GM12878 (cell line): ENCODE measurements at regions not wholly inside any gene's neighbourhood (a gene's known extent, or its start where the extent isn't known, plus 50 kb on each side); places are given as distances from the start of the nearest gene placed in this dataset.

Experiments
- ATAC-seq: fragments of 200-7000 bp; cut with Tn5 transposase; 3 replicates; pipeline ENCODE4 v1.9.1; 2020; ENCODE audit warnings: mild to moderate bottlenecking, moderate library complexity
- BruUV-seq: library from RNA; stranded (reverse); fragments of 400-500 nt; replicated peaks from 2 replicates; lab custom pipeline; 2021; lab: Mats Ljungman, UMichigan
- CTCF ChIA-PET: fragments of 300-600 bp; sonication (Branson Sonifier 250); formaldehyde crosslinking; extraction: SDS; loops from one replicate; lab custom pipeline; 2021; ENCODE audit warnings: inconsistent platforms; lab: Yijun Ruan, JAX
- POLR2A ChIA-PET: fragments of 350-600 bp; formaldehyde crosslinking; extraction: SDS; loops from one replicate; lab custom pipeline; 2021; ENCODE audit warnings: inconsistent platforms; lab: Charles Lee
- RAD21 ChIA-PET: fragments of 300-600 bp; sonication (Branson Sonifier 250); formaldehyde crosslinking; loops from one replicate; lab custom pipeline; 2023; ENCODE audit warnings: antibody characterized with exemption; ENCODE audit not compliant: unreplicated experiment; lab: Charles Lee
- SMC1A ChIA-PET: fragments of 300-600 bp; sonication (Branson Sonifier 250); formaldehyde crosslinking; loops from one replicate; lab custom pipeline; 2023; ENCODE audit not compliant: unreplicated experiment, uncharacterized antibody; lab: Charles Lee
- DNase-seq: peaks from one replicate; pipeline ENCODE4 v3.0.0-alpha.2; 2011; ENCODE audit warnings: low read depth, low spot score
- FAIRE-seq: peaks from 3 replicates; lab custom pipeline; 2011; peaks lifted over from hg19 to GRCh38; lab: Jason Lieb, UNC
- H2AFZ ChIP-seq: 2 replicates; pipeline ENCODE4 v1.6.0; 2011; ENCODE audit warnings: low read depth, low read length, control low read depth; ENCODE audit not compliant: control insufficient read depth
- H3K27ac ChIP-seq: 2 replicates; pipeline ENCODE4 v1.5.1; 2011; ENCODE audit warnings: control low read depth; ENCODE audit not compliant: control insufficient read depth, insufficient read depth
- H3K27me3 ChIP-seq, 2 experiments: replicated peaks in 1 of 2; 2 replicates each; pipeline versions ENCODE4 v1.6.0 to v1.6.1; 2011; ENCODE audit warnings: low read length in 1 of 2; ENCODE audit not compliant: control insufficient read depth in 2 of 2, insufficient read depth in 2 of 2
- H3K36me3 ChIP-seq, 2 experiments: 2 replicates each; pipeline ENCODE4 v1.5.1; 2011; ENCODE audit warnings: low read length in 1 of 2; ENCODE audit not compliant: control insufficient read depth in 2 of 2, insufficient read depth in 2 of 2
- H3K4me1 ChIP-seq: 2 replicates; pipeline ENCODE4 v1.6.1; 2011; ENCODE audit warnings: mild to moderate bottlenecking, low read length, moderate library complexity, mixed read lengths; ENCODE audit not compliant: control insufficient read depth, insufficient read depth
- H3K4me2 ChIP-seq: 2 replicates; pipeline ENCODE4 v1.6.0; 2011; ENCODE audit warnings: control low read depth; ENCODE audit not compliant: control insufficient read depth, insufficient read depth
- H3K4me3 ChIP-seq: fragments of 200-600 bp; sonication (generic); 2 replicates; pipeline ENCODE4 v1.5.1; 2016
- H3K79me2 ChIP-seq: 2 replicates; pipeline ENCODE4 v1.6.0; 2011; ENCODE audit warnings: low read length; ENCODE audit not compliant: control insufficient read depth, insufficient read depth
- H3K9ac ChIP-seq: 2 replicates; pipeline ENCODE4 v1.8.0; 2011; ENCODE audit warnings: low read length, control low read depth, mixed read lengths; ENCODE audit not compliant: control insufficient read depth, insufficient read depth
- H3K9me3 ChIP-seq: replicated peaks from 3 replicates; pipeline ENCODE4 v1.5.1; 2011; ENCODE audit warnings: mild to moderate bottlenecking, low read length; ENCODE audit not compliant: control insufficient read depth, insufficient read depth
- H4K20me1 ChIP-seq: 2 replicates; pipeline ENCODE4 v1.6.0; 2011; ENCODE audit not compliant: control insufficient read depth, insufficient read depth
- BCLAF1 ChIP-seq: fragments of 450-650 bp; IDR thresholded peaks from 2 replicates; pipeline ENCODE4 v1.6.1; 2017; ENCODE audit warnings: antibody characterized with exemption, mild to moderate bottlenecking, moderate library complexity
- CREM ChIP-seq: IDR thresholded peaks from 2 replicates; pipeline ENCODE4 v1.6.1; 2014; ENCODE audit warnings: antibody characterized with exemption, low read depth
- DPF2 ChIP-seq: fragments of 450-650 bp; IDR thresholded peaks from 2 replicates; pipeline ENCODE4 v1.6.1; 2017; ENCODE audit warnings: mild to moderate bottlenecking
- LARP7 ChIP-seq: fragments of 450-650 bp; IDR thresholded peaks from 2 replicates; pipeline ENCODE4 v1.6.1; 2017; ENCODE audit warnings: mild to moderate bottlenecking
- NBN ChIP-seq: fragments of 450-650 bp; IDR thresholded peaks from 2 replicates; pipeline ENCODE4 v1.6.1; 2016
- NRF1 ChIP-seq: conservative IDR thresholded peaks from 2 replicates; pipeline ENCODE4 v1.6.1; 2011; ENCODE audit warnings: mild to moderate bottlenecking, low read depth, low read length, improper control_type of control experiment
- PKNOX1 ChIP-seq: fragments of 450-650 bp; IDR thresholded peaks from 2 replicates; pipeline ENCODE4 v1.6.1; 2016; ENCODE audit warnings: mild to moderate bottlenecking
- PRDM15 ChIP-seq: fragments of 450-650 bp; formaldehyde crosslinking; IDR thresholded peaks from 2 replicates; pipeline ENCODE4 v1.4.0; 2020; ENCODE audit warnings: mild to moderate bottlenecking, moderate library complexity
- SIX5 ChIP-seq: IDR thresholded peaks from 2 replicates; pipeline ENCODE4 v1.6.1; 2011; ENCODE audit warnings: mild to moderate bottlenecking, low read depth, low read length, moderate library complexity; ENCODE audit not compliant: severe bottlenecking
- SMAD1 ChIP-seq: fragments of 450-650 bp; IDR thresholded peaks from 2 replicates; pipeline ENCODE4 v1.6.1; 2018; ENCODE audit warnings: mild to moderate bottlenecking, low read depth; ENCODE audit not compliant: partially characterized antibody
- SREBF2 ChIP-seq: IDR thresholded peaks from 2 replicates; pipeline ENCODE4 v1.6.1; 2012; ENCODE audit warnings: mild to moderate bottlenecking, low read length
- STAT1 ChIP-seq: fragments of 450-650 bp; conservative IDR thresholded peaks from 2 replicates; pipeline ENCODE4 v1.6.1; 2014; ENCODE audit warnings: antibody characterized with exemption, mild to moderate bottlenecking
- ZNF24 ChIP-seq: fragments of 450-650 bp; IDR thresholded peaks from 2 replicates; pipeline ENCODE4 v1.6.1; 2017; ENCODE audit warnings: antibody characterized with exemption, mild to moderate bottlenecking
- WGBS: methylation state at CpG from one replicate; pipeline ENCODE4 v1.1.6; 2016; ENCODE audit warnings: low lambda C conversion rate; ENCODE audit not compliant: insufficient replicate concordance, insufficient coverage; ENCODE audit errors: missing lambda C conversion rate; 5-methylcytosine and 5-hydroxymethylcytosine counted together
- in situ Hi-C: fragments of 300-500 bp; cut with MboI; formaldehyde crosslinking; loops from 9 replicates; pipeline ENCODE4 v1.14.3; 2018; ENCODE audit warnings: mixed read lengths
- intact Hi-C: fragments of 100-400 bp; cut with micrococcal nuclease; formaldehyde crosslinking; loops from one replicate; pipeline ENCODE4 v1.14.2; 2022; ENCODE audit not compliant: unreplicated experiment

GRCh38 chr14:101084436-101084826 lies 180.9 kb upstream of the RTL1 start:
- ChIA-PET SMC1A (no interaction called here), RAD21 (no interaction called here), CTCF (no interaction called here), POLR2A (no interaction called here)
- BruUV-seq = no TSS peak
- DNase-seq (no peak), FAIRE-seq (no peak), ATAC-seq (no peak)
- Histone ChIP-seq H3K9me3 (no peaks in the 10 kb centered on the region), H2AFZ (no peak overlapping the region), H3K4me2 (no peak overlapping the region), H3K27ac (no peak overlapping the region), H3K9ac (no peak overlapping the region), H3K27me3 (no peaks in the 10 kb centered on the region), H3K36me3 (no peaks in the 10 kb centered on the region), H3K79me2 (no peaks in the 10 kb centered on the region), H3K4me3 (no peak overlapping the region), H3K4me1 (no peaks in the 10 kb centered on the region), H4K20me1 (no peaks in the 10 kb centered on the region)
- intact Hi-C loops (no loop called here), in situ Hi-C loops (no loop called here)
- TF ChIP-seq SIX5 = no peak
- 55% methylated on average over 6 of the region's 6 CpGs for WGBS

GRCh38 chr14:101086926-101087325 lies 183.4 kb upstream of the RTL1 start:
- ATAC-seq (no peak), DNase-seq (no peak), FAIRE-seq (no peak)
- ChIA-PET CTCF (no interaction called here), RAD21 (no interaction called here), SMC1A (no interaction called here), POLR2A (no interaction called here)
- no peak overlapping the region for H3K4me3 ChIP-seq
- in situ Hi-C loops = no loop called here
- H3K4me2 ChIP-seq = no peak overlapping the region
- H3K36me3 ChIP-seq = no peaks in the 10 kb centered on the region
- WGBS = 0% methylated on average over 3 of the region's 3 CpGs
- no peaks in the 10 kb centered on the region for H3K79me2 ChIP-seq
- H3K9me3 ChIP-seq = no peaks in the 10 kb centered on the region
- no peak overlapping the region for H3K27ac ChIP-seq
- no peak overlapping the region for H2AFZ ChIP-seq
- no peaks in the 10 kb centered on the region for H3K4me1 ChIP-seq
- H3K27me3 ChIP-seq = no peaks in the 10 kb centered on the region
- H4K20me1 ChIP-seq = no peaks in the 10 kb centered on the region
- no TSS peak for BruUV-seq
- no peak overlapping the region for H3K9ac ChIP-seq
- intact Hi-C loops = no loop called here
- no peak for TF ChIP-seq ZNF24
- TF ChIP-seq NRF1 = no peak
- no peak for TF ChIP-seq SREBF2
- no peak for TF ChIP-seq DPF2
- TF ChIP-seq STAT1 = no peak
- TF ChIP-seq PKNOX1 = no peak
- TF ChIP-seq SMAD1 = no peak
- no peak for TF ChIP-seq PRDM15 (CRISPR knock-in tag)
- no peak for TF ChIP-seq BCLAF1
- TF ChIP-seq LARP7 = no peak
- TF ChIP-seq CREM = no peak
- no peak for TF ChIP-seq NBN
